BLaER1 treated with 17β-estradiol and CSF1 and Interleukin-3, amounts not matched to agents 10 nM and 100 nM (cell line): ENCODE measurements at regions not wholly inside any gene's neighbourhood (a gene's known extent, or its start where the extent isn't known, plus 50 kb on each side); places are given as distances from the start of the nearest gene placed in this dataset.

Experiments
- H3K27ac ChIP-seq, 11 experiments: shearing (Covaris generic); formaldehyde crosslinking; 2 replicates each; pipeline ENCODE4 v1.8.1; 2022
- H3K27me3 ChIP-seq, 11 experiments: shearing (Covaris generic); formaldehyde crosslinking; 2 replicates each; pipeline ENCODE4 v1.8.1; 2022
- H3K36me3 ChIP-seq, 11 experiments: shearing (Covaris generic); formaldehyde crosslinking; 2 replicates each; pipeline ENCODE4 v1.8.1; 2022
- H3K4me1 ChIP-seq, 10 experiments: shearing (Covaris generic); formaldehyde crosslinking; 2 replicates each; pipeline ENCODE4 v1.8.1; 2022
- H3K4me2 ChIP-seq, 11 experiments: shearing (Covaris generic); formaldehyde crosslinking; 2 replicates each; pipeline ENCODE4 v1.8.1; 2022
- H3K4me3 ChIP-seq, 10 experiments: shearing (Covaris generic); formaldehyde crosslinking; 2 replicates each; pipeline ENCODE4 v1.8.1; 2022
- H3K9ac ChIP-seq, 11 experiments: shearing (Covaris generic); formaldehyde crosslinking; 2 replicates each; pipeline ENCODE4 v1.8.1; 2022
- H3K9me3 ChIP-seq, 11 experiments: shearing (Covaris generic); formaldehyde crosslinking; replicated peaks in 1 of 11; 2 replicates each; pipeline ENCODE4 v1.8.1; 2022
- H4K20me1 ChIP-seq, 11 experiments: shearing (Covaris generic); formaldehyde crosslinking; 2 replicates each; pipeline ENCODE4 v1.8.1; 2022
- Cebpa-rat ChIP-seq, 11 experiments: shearing (Covaris generic); IDR thresholded peaks; 2 replicates each; pipeline ENCODE4 v1.8.1; 2022

DNA sequence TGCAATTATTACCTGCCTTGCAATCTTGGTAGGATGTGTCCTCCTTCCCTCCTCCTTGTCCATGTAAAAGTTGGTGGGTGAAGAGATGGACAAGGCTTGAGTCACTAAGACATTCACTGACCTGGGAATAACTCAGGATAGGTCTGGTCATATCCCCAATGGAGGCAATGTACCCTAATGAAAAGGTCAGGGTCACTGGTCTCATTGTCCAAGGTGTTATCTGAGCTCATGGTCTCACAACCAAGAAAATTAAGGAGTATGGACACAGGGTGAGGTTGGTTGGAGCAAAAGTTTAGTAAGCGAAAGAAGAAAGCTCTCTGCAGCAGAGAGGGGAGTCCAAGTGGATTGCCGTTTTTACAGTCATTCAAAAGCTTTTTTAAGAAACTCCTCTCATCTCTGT is 179.0 kb downstream of the SNRPN start:
- H3K27ac ChIP-seq = no peak overlapping the region
- peaks cover 0 to 10% (median 4%) of the 10 kb centered on the region in 11 experiments; a peak in 7 of 22 replicates for H3K36me3 ChIP-seq
- H3K4me2 ChIP-seq = no peak overlapping the region
- no peak for TF ChIP-seq Cebpa-rat (IDR thresholded peaks at IDR 0.05)
- H3K4me3 ChIP-seq = no peak overlapping the region
- H3K9ac ChIP-seq = no peak overlapping the region
- no peaks in the 10 kb centered on the region for H3K4me1 ChIP-seq
- H3K9me3 ChIP-seq = peaks cover 7 to 19% (median 10%) of the 10 kb centered on the region in 11 experiments; a peak in 20 of 22 replicates
- H4K20me1 ChIP-seq = no peaks in the 10 kb centered on the region
- H3K27me3 ChIP-seq = no peaks in the 10 kb centered on the region

DNA sequence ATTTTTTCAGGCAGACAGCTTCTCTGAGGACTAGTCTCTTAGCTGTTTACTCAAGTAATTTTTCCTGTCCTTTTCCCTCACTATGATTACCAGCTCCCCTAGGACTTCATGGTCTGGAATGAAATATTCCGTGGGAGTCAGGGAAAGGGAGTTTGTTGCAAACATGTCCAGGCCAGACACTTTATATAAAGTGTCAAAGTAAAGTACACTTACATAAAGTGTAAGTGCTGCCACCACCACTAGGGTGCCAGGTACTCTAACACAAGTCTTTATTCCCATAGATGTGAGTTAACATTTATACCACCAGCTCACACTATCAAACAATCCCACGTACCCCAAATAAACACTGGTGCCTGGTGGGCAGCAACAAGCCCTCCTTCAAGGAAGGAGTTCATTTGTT is 179.8 kb downstream of the SNRPN start:
- Histone ChIP-seq H3K9me3 (peaks cover 0 to 12% (median 3%) of the 10 kb centered on the region in 11 experiments; a peak in 15 of 22 replicates), H3K27me3 (no peaks in the 10 kb centered on the region), H3K4me1 (no peaks in the 10 kb centered on the region), H3K27ac (no peak overlapping the region), H3K9ac (no peak overlapping the region), H4K20me1 (no peaks in the 10 kb centered on the region), H3K4me2 (no peak overlapping the region), H3K4me3 (no peak overlapping the region), H3K36me3 (peaks cover 0 to 3% (median 0%) of the 10 kb centered on the region in 11 experiments; a peak in 2 of 22 replicates)
- TF ChIP-seq Cebpa-rat (IDR thresholded peaks at IDR 0.05) = no peak

DNA sequence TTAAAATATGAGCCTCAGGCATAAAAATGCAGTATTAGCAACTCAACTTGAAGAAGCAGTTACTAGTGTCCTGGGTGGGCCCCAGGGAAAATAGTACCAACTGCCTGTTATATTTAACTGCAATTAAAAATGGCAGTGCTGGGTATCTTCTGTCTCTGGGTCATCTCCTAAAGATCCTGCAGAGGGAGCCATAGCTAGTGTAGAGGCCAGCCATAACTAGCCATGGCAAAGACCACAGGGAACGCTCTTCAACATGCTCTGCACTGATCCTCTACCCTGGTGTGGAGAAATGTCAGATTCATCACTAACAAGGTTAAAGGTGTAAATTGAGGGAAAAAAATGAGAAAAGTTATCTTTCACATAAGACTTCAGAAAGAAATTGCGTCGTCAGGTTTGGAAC is 181.3 kb downstream of the SNRPN start:
- H3K4me2 ChIP-seq = no peak overlapping the region
- no peaks in the 10 kb centered on the region for H3K36me3 ChIP-seq
- H3K27me3 ChIP-seq = no peaks in the 10 kb centered on the region
- no peak overlapping the region for H3K27ac ChIP-seq
- H3K4me1 ChIP-seq = no peaks in the 10 kb centered on the region
- no peak for TF ChIP-seq Cebpa-rat (IDR thresholded peaks at IDR 0.05)
- peaks cover 0 to 4% (median 0%) of the 10 kb centered on the region in 11 experiments; a peak in 3 of 22 replicates for H3K9me3 ChIP-seq
- H3K9ac ChIP-seq = no peak overlapping the region
- no peaks in the 10 kb centered on the region for H4K20me1 ChIP-seq
- H3K4me3 ChIP-seq = no peak overlapping the region

DNA sequence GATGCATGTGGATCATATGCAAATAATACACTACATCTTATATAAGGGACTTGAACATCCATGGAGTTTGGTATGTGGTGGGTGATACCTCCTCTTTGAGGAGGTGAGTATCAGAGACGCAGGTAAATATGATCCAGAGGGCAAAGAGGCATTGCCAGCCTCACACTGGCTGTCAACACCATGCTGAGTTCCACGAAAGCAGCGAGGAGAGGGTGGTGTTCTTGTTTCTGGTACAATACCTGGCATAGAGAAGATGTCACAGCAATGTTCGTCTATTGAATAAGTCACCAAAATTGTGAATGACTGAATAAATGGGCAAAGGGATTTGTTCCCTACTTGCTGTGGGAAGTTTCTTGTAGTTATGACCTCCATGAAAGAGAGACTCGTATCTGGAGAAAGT is 182.2 kb downstream of the SNRPN start:
- Histone ChIP-seq H3K9me3 (peaks cover 0 to 4% (median 0%) of the 10 kb centered on the region in 11 experiments; a peak in 3 of 22 replicates), H3K36me3 (no peaks in the 10 kb centered on the region), H3K4me3 (no peak overlapping the region), H3K27me3 (no peaks in the 10 kb centered on the region), H3K9ac (no peak overlapping the region), H3K27ac (no peak overlapping the region), H3K4me1 (no peaks in the 10 kb centered on the region), H4K20me1 (no peaks in the 10 kb centered on the region), H3K4me2 (no peak overlapping the region)
- no peak for TF ChIP-seq Cebpa-rat (IDR thresholded peaks at IDR 0.05)

- TF ChIP-seq Cebpa-rat (IDR thresholded peaks at IDR 0.05) = no peak
- Histone ChIP-seq H3K9me3 (peaks cover 51 to 80% (median 61%) of the 10 kb centered on the region in 11 experiments), H3K36me3 (no peaks in the 10 kb centered on the region; a peak in 1 of 22 replicates), H3K9ac (no peak overlapping the region), H3K27ac (no peak overlapping the region), H3K4me3 (no peak overlapping the region), H3K4me1 (no peaks in the 10 kb centered on the region), H3K27me3 (no peaks in the 10 kb centered on the region), H3K4me2 (no peak overlapping the region), H4K20me1 (no peaks in the 10 kb centered on the region)
Measured at GRCh38 chr15:25169318-25169717, 214.5 kb downstream of the SNRPN start.

- H3K27me3 ChIP-seq = no peaks in the 10 kb centered on the region
- H3K4me1 ChIP-seq = no peaks in the 10 kb centered on the region
- H4K20me1 ChIP-seq = no peaks in the 10 kb centered on the region
- no peaks in the 10 kb centered on the region; a peak in 1 of 22 replicates for H3K36me3 ChIP-seq
- no peak overlapping the region for H3K9ac ChIP-seq
- H3K4me2 ChIP-seq = no peak overlapping the region
- H3K27ac ChIP-seq = no peak overlapping the region
- no peak for TF ChIP-seq Cebpa-rat (IDR thresholded peaks at IDR 0.05)
- peaks cover 57 to 80% (median 65%) of the 10 kb centered on the region in 11 experiments for H3K9me3 ChIP-seq
- H3K4me3 ChIP-seq = no peak overlapping the region
Measured at GRCh38 chr15:25170113-25170731, 215.4 kb downstream of the SNRPN start.

GRCh38 chr15:25170781-25171110 is 216.0 kb downstream of the SNRPN start:
- Histone ChIP-seq H3K9ac (no peak overlapping the region), H4K20me1 (no peaks in the 10 kb centered on the region), H3K36me3 (no peaks in the 10 kb centered on the region; a peak in 1 of 22 replicates), H3K4me3 (no peak overlapping the region), H3K27ac (no peak overlapping the region), H3K9me3 (peaks cover 61 to 82% (median 67%) of the 10 kb centered on the region in 11 experiments), H3K4me1 (no peaks in the 10 kb centered on the region), H3K4me2 (no peak overlapping the region), H3K27me3 (no peaks in the 10 kb centered on the region)
- TF ChIP-seq Cebpa-rat (IDR thresholded peaks at IDR 0.05) = no peak

DNA sequence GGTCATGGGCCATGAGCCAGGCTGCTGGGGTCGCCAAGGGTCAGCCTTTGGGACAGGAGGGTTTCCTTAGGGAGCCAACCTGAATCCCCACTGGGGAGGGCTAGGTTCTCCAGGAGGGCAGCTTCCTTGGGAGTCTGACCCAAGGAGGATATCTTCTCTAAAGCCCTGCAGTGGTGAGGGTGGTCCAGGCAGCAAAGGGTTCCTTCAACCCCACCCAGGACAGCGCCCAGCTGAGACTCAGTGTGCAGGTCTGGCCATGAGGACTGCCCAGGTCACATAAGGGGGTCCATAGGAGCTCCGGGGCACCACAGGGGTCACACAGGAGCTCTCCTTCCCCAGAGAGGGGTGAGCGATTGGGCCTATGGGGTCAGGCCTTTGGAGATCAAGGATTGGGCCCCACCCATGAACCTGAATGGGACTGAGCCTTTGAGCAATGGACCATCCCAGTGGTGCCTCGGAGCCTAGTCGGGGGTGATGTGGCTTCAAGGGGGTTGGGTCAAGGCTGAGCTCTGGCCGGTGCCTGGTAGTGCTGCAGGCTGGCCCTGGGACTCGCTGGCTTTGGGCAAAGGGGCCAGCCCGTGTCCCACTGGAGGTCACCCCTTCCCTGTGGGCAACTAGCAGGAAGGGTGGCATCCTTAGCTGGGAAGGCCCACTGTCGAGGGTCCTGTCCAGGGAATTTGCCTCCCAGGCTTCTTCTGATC is 216.5 kb downstream of the SNRPN start:
- no peak overlapping the region for H3K27ac ChIP-seq
- H3K4me3 ChIP-seq = no peak overlapping the region
- peaks cover 66 to 84% (median 72%) of the 10 kb centered on the region in 11 experiments for H3K9me3 ChIP-seq
- no peak for TF ChIP-seq Cebpa-rat (IDR thresholded peaks at IDR 0.05)
- no peaks in the 10 kb centered on the region; a peak in 1 of 22 replicates for H3K36me3 ChIP-seq
- H3K27me3 ChIP-seq = no peaks in the 10 kb centered on the region
- H4K20me1 ChIP-seq = no peaks in the 10 kb centered on the region
- H3K4me2 ChIP-seq = no peak overlapping the region
- H3K4me1 ChIP-seq = no peaks in the 10 kb centered on the region
- H3K9ac ChIP-seq = no peak overlapping the region

GRCh38 chr15:25171856-25172687 is 217.3 kb downstream of the SNRPN start:
- no peaks in the 10 kb centered on the region for H3K4me1 ChIP-seq
- H3K4me3 ChIP-seq = no peak overlapping the region
- no peaks in the 10 kb centered on the region; a peak in 1 of 22 replicates for H3K36me3 ChIP-seq
- no peaks in the 10 kb centered on the region for H4K20me1 ChIP-seq
- H3K4me2 ChIP-seq = no peak overlapping the region
- H3K27me3 ChIP-seq = no peaks in the 10 kb centered on the region
- H3K27ac ChIP-seq = no peak overlapping the region
- TF ChIP-seq Cebpa-rat (IDR thresholded peaks at IDR 0.05) = no peak
- H3K9ac ChIP-seq = no peak overlapping the region
- H3K9me3 ChIP-seq = peaks cover 74 to 84% (median 80%) of the 10 kb centered on the region in 11 experiments
